Kidney (tissue), 13 donors: ENCODE measurements at regions not wholly inside any gene's neighbourhood (a gene's known extent, or its start where the extent isn't known, plus 50 kb on each side); places are given as distances from the start of the nearest gene placed in this dataset.

Experiments
- DNase-seq, 5 donors: peaks; one replicate each; pipeline ENCODE4 v3.0.0-alpha.2; 2013 to 2020
- FAIRE-seq: peaks from 2 replicates; lab custom pipeline; 2012; peaks lifted over from hg19 to GRCh38; lab: Jason Lieb, UNC
- H3K27ac ChIP-seq, 2 donors: one replicate each; pipeline ENCODE4 v1.7.0; 2013; ENCODE audit warnings: low read depth in 2 of 2, low read length in 2 of 2, inconsistent platforms in 1 of 2
- H3K27me3 ChIP-seq: one replicate; pipeline ENCODE4 v1.7.1; 2013; ENCODE audit warnings: low read length, inconsistent platforms; ENCODE audit not compliant: control insufficient read depth, insufficient read depth
- H3K36me3 ChIP-seq, 3 donors: one replicate each; pipeline versions ENCODE4 v1.7.0 to v1.7.1; 2013; ENCODE audit warnings: low read length in 3 of 3, control low read depth in 1 of 3, inconsistent platforms in 1 of 3; ENCODE audit not compliant: insufficient read depth in 3 of 3, control insufficient read depth in 2 of 3
- H3K4me1 ChIP-seq, 3 donors: one replicate each; pipeline versions ENCODE4 v1.7.0 to v1.7.1; 2013; ENCODE audit warnings: low read length in 3 of 3, inconsistent platforms in 1 of 3, low read depth in 1 of 3; ENCODE audit not compliant: control insufficient read depth in 2 of 3, insufficient read depth in 2 of 3
- H3K4me3 ChIP-seq, 3 donors: one replicate each; pipeline versions ENCODE4 v1.7.0 to v1.8.1; 2013; ENCODE audit warnings: low read length in 3 of 3, control low read depth in 1 of 3, inconsistent platforms in 1 of 3
- H3K9ac ChIP-seq, 3 donors: one replicate each; pipeline versions ENCODE4 v1.7.0 to v1.7.1; 2013; ENCODE audit warnings: low read length in 3 of 3, control low read depth in 1 of 3, inconsistent platforms in 1 of 3
- H3K9me3 ChIP-seq, 3 donors: one replicate each; pipeline versions ENCODE4 v1.7.0 to v1.7.1; 2013; ENCODE audit warnings: low read length in 3 of 3, control low read depth in 1 of 3, inconsistent platforms in 1 of 3; ENCODE audit not compliant: control insufficient read depth in 2 of 3, insufficient read depth in 1 of 3
- intact Hi-C: fragments of 100-400 bp; cut with DNase I; formaldehyde crosslinking; loops from one replicate; pipeline ENCODE4 v1.11.1; 2022
- TF ChIP-seq, protein P1 (sequence below): IDR thresholded peaks from 3 replicates; pipeline ENCODE4 v1.5.1; 2012; ENCODE audit warnings: mild to moderate bottlenecking, moderate library complexity, borderline replicate concordance; ENCODE audit not compliant: insufficient read depth; ENCODE audit errors: extremely low read depth
- donor health status: control.
- donor health status: control.
- donor health status: control.
- donor health status: control.
- donor health status: control.
- donor health status: DM: yes; HTN: yes; CAD: no.
- donor health status: Normal renal cell carcinoma (clear cell type).

DNA sequence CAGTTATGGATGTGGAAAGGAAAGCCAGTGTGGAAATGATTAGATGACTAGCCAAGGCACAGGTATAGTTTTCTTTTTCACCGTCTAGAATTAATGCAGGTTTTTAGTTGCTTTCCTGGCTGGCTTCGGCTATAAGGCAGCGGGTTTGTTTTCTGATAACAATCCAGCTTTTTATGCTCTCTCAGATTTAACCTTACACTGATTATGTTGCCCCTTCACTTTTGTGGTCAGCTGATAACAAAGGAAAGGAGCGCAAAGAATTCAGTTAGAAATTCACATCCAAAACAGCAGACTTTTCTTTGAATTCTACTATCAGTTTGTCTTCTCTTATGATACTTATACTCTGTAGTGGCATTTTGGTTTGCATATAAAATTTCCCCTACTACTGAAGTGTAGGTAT lies 94.2 kb upstream of the CENPE start:
- Histone ChIP-seq H3K4me3 (no peak overlapping the region), H3K9me3 (no peaks in the 10 kb centered on the region), H3K27me3 (no peaks in the 10 kb centered on the region), H3K4me1 (no peaks in the 10 kb centered on the region), H3K27ac (no peak overlapping the region), H3K9ac (no peak overlapping the region), H3K36me3 (no peaks in the 10 kb centered on the region)
- intact Hi-C loops = no loop called here
- no peak for FAIRE-seq
- DNase-seq = no peak
- TF ChIP-seq, protein P1, sequence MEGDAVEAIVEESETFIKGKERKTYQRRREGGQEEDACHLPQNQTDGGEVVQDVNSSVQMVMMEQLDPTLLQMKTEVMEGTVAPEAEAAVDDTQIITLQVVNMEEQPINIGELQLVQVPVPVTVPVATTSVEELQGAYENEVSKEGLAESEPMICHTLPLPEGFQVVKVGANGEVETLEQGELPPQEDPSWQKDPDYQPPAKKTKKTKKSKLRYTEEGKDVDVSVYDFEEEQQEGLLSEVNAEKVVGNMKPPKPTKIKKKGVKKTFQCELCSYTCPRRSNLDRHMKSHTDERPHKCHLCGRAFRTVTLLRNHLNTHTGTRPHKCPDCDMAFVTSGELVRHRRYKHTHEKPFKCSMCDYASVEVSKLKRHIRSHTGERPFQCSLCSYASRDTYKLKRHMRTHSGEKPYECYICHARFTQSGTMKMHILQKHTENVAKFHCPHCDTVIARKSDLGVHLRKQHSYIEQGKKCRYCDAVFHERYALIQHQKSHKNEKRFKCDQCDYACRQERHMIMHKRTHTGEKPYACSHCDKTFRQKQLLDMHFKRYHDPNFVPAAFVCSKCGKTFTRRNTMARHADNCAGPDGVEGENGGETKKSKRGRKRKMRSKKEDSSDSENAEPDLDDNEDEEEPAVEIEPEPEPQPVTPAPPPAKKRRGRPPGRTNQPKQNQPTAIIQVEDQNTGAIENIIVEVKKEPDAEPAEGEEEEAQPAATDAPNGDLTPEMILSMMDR = no peak

DNA sequence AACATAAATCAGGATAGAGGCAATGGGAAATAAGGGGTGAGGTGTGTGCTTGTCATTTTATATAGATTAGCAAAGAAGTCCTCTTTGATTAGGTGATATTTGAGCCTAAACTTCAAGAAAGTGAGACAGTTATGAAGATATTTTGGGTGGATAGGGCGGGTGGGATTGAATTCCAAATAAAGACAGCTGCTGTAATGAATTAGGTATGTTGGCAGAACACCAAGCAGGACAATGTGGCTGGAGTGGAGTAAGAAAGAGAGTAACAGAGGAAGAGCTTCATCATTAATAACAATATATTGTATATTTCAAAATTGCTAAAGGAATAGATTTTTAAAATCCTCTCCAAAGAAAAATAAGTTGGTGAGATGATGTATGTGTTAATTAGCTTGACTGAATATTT lies 91.0 kb upstream of the CENPE start:
- Histone ChIP-seq H3K4me3 (no peak overlapping the region), H3K36me3 (no peaks in the 10 kb centered on the region), H3K27me3 (no peaks in the 10 kb centered on the region), H3K9ac (no peak overlapping the region), H3K27ac (no peak overlapping the region), H3K9me3 (no peaks in the 10 kb centered on the region), H3K4me1 (no peaks in the 10 kb centered on the region)
- DNase-seq (no peak), FAIRE-seq (no peak)
- intact Hi-C loops = no loop called here
- TF ChIP-seq, protein P1 = no peak

DNA sequence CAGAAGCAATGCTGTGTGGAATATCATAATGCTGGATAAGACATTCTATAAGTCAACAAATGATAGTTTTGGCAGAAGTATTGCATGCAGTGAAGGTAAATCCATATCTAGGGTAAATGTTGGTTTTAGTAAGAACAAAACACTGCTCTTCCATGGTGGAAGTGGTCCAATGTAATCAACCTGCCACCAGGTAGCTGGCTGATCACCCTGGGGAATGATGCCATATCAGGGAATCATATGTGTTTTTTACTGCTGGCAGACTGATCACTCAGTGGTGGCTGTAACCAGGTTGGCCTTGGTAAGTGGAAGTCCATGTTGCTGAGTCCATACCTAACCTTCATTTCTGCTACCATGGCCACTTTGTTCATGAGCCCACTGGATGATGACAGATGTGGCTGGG lies 74.0 kb upstream of the CENPE start:
- intact Hi-C loops = no loop called here

More for the DNA sequence above, 74.0 kb upstream of the CENPE start:
- Histone ChIP-seq H3K36me3 (no peaks in the 10 kb centered on the region), H3K4me3 (no peak overlapping the region), H3K9ac (no peak overlapping the region), H3K27ac (no peak overlapping the region), H3K4me1 (no peaks in the 10 kb centered on the region), H3K27me3 (no peaks in the 10 kb centered on the region), H3K9me3 (peaks cover 2 to 5% (median 2%) of the 10 kb centered on the region in 3 donors)
- TF ChIP-seq, protein P1 = no peak
- FAIRE-seq = no peak
- no peak for DNase-seq
